Activated T-helper 1 cell treated with Interleukin-2 at 50 U/mL for 16 hours (primary cell): ENCODE measurements at regions not wholly inside any gene's neighbourhood (a gene's known extent, or its start where the extent isn't known, plus 50 kb on each side); places are given as distances from the start of the nearest gene placed in this dataset.
"Not testable (repeated sequence)": the region's sequence is repeated elsewhere in the genome, so short reads cannot be mapped to it uniquely, and the experiment has no call there.

Source experiments
- DNase-seq: peaks from one replicate; pipeline ENCODE4 v3.0.0-alpha.2; 2020; ENCODE audit warnings: low read depth

GRCh38 chr9:97099540-97099939 is 60.6 kb upstream of the CTSV start:
- not testable (repeated sequence) for DNase-seq

- no peak for DNase-seq
Observed at GRCh38 chr9:97096793-97097192, 57.9 kb upstream of the CTSV start.

- DNase-seq, result not testable (repeated sequence)
Observed at GRCh38 chr9:97089361-97089760, 50.4 kb upstream of the CTSV start.
